GM18508 (cell line): ENCODE measurements at regions not wholly inside any gene's neighbourhood (a gene's known extent, or its start where the extent isn't known, plus 50 kb on each side); places are given as distances from the start of the nearest gene placed in this dataset.

Experiments used
- ATAC-seq: cut with Tn5 transposase; IDR thresholded peaks from one replicate; pipeline ENCODE4 v1.9.1; 2021; ENCODE audit warnings: moderate number of reproducible peaks; ENCODE audit not compliant: insufficient read depth, unreplicated experiment

DNA sequence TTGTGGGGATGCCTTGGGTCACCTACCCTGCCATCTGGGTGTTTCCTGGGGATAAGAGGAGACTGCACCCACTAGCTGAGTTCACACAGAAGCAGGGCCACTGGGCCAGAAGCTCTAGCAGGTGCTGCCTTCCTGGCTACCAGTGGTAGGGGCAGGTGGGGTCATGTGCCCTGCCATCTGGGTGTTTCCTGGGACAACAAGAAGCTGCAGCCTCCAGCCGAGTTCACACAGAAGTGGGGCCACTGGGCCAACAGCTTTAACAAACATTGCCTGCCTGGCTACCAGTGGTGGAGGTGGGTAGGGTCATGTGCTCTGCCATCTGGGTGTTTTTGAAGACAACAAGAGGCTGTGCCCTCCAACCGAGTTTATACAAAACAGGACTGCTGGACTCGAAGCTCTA, 282.2 kb upstream of the SYT4 start:
- no peak for ATAC-seq

DNA sequence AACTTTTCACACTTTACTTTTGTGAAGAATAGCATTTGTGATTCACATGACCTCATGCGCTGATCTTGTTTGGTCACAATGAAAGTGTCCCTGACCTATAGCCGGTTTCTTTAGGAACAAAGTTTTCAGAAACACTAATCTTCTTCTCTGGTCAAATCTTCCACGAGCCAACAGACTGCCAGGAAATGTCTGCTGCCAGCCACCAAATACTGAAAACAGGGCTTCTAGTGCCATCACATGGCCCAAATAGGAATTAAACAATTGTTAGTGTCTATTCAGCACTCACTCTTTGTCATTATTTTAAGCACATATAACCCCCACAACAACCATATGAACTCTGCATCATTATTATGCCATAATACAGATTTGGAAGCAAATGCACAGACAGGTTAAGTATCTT, 286.5 kb upstream of the SYT4 start:
- no peak for ATAC-seq

DNA sequence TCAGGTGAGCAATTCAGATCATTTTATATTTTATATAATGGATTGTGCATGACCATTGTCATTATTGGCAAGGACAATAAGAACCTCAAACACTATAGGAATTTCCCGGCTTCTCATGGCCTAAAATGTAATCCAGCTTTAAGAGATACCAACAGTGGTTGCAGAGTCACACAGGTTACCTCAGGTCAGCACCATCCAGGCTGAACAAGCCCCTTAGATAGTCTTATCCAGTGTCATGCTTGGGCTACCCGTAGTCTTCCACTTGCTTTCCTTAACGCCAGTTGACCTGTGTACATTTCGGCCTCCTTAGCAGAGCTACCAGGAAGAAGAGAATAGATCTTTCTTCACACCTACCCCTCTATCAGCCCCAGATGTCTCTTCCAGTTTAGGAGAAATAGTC, 293.3 kb upstream of the SYT4 start:
- no peak for ATAC-seq

DNA sequence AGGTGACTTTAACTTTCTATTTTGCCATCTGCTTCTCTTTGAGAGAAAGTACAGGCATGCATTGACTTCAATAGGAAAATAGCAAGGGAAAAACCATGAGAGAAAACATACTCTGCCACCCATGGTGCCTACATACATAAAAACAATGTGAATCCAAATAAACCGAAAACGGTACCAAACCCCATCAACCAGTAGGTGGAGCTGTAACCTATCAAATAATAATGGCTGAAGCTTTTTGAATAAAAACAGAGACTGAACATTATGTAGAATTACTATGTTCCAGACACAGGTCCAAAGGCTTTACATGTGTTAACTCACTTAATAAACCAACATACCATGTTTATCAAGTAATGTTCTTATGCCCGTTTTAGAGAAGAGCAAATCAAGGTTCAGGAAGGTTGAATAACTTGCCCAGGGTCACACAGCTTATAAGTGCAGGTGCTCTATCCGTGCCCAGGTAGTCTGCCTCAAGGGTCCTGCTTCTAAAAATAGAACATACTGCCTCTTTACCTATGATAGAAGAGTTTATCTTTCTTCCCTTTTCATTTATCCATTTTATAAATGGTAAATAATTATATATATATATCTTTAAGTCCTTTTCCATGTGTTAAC, 293.9 kb upstream of the SYT4 start:
- ATAC-seq, result peak; percentile 73

DNA sequence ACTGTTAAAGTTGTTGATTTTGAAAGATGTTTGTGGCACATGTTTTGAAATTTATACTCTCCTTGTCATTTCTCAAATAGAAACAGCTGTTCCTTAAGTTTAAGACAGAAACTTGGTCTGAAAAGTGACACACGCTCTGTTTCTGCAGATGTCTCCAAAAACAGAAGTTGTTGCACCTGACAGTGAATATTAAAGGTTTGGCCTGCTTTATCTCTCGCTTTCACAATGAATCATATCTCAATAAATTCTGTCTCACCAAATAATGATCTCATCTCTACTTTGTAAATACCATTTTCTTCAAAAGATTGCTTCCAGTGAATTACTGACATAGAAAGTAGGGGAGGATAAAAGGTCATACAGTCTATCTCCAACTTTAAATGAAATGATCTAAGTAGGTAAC, 294.9 kb upstream of the SYT4 start:
- peak; percentile 45 for ATAC-seq

DNA sequence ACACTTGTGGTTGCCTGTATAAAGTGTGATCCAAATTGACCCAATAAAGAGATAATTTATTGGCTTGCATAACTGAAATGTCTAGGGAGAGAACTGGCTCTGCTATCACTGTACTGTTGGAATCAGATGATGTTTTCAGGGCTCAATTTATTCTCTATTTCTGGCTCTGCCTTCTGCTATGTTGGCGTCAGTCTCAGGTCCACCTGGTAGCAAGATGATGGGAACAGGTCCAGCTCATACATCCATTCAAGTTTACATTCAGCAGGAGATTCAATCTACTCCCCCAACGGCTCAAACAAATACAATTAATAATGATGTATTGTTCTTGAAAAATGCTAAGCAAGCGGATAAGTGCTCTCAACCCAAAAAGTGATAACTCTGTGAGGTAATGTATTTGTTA, 297.7 kb upstream of the SYT4 start:
- ATAC-seq, result no peak

DNA sequence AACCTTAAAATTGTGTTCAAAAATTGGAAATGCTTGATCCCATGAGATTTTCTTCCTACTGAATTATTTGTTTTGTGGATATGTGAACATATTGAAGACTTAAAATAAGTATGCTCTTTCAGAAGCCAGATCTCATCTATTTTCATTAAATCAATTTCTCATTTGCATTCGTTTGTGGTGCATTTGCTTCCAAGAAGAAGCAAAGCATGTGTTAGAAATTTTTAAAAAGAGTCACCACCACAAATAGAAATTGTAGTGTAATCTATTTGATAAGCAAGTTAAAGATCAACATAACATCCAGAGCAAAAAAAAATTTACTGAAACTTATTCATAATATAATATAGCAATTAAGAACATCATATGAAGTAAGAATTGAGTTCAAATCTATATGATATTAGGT, 300.9 kb upstream of the SYT4 start:
- ATAC-seq, result no peak

DNA sequence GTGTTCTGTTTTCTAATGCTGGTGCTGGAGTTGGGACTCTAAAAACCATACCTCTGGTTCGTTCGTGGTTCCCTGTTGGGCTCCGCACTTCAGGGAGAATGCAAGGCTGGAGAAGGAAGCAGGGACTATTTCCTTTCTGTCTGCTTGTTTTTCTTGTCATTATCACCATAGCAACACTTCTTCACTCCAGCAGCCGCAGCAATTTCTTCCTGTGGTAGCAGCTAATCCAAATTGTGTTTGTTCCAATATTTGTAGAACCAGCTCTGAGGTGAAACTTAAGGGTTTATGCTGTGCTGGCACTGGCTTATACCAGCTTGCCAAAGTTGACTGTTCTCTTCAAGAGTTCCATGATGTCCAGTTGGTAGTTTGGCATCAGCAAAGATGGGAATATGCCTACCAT, 301.4 kb upstream of the SYT4 start:
- ATAC-seq, result no peak

DNA sequence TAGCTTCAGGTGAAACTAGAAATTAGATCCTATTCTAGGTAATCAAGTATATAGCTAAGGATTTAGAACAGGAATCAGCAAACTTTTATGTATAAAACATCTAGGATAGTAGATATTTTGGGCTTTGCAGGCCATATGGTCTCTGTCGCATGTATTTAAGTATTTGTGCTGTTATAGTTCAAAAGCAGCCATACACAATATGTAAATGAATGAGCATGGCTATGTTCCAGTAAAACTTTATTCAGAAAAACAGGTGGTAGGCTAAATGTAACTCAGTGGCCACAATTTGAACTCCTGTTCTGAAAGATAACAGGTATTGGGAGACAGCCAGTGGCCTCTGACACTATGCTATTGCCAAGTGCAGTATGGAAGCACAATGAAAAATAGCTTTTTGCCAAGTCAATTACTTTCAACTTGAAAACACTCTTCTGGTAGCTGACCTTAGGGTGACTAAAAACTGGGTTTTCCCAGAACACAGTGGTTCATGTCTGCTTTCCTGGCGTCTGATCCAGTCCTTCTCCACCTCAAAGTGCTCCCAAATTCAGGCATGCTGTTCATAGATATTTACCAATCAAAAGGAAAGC, 304.7 kb upstream of the SYT4 start:
- ATAC-seq, result no peak

DNA sequence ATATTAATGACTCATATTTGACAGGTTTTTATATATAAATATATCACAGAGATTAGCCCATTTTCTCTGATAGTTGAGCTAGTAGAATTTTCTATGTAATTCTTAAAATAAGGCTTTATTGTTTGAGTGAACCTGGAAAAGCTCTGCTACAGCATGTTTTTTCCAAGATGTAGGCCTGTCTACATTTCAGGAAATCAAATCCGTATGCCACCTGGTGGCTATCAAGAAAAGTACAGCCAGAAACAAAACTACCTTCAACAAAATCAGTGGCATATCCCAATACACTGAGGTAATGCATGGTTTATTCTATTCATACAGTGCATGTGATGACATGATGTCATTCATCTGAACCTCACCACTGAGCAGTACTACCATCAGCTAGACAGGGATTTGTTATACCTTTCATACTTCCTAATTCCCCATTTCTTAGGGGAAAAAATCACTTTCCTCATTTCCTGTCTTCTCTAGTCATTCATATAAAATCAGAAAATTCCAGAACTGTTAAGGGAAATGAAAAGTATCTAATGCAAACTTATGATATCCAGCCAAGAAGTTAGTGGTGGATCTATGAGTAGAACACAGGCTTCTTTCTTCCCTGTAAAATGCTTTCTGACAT, 310.4 kb upstream of the SYT4 start:
- ATAC-seq, result peak; percentile 77

DNA sequence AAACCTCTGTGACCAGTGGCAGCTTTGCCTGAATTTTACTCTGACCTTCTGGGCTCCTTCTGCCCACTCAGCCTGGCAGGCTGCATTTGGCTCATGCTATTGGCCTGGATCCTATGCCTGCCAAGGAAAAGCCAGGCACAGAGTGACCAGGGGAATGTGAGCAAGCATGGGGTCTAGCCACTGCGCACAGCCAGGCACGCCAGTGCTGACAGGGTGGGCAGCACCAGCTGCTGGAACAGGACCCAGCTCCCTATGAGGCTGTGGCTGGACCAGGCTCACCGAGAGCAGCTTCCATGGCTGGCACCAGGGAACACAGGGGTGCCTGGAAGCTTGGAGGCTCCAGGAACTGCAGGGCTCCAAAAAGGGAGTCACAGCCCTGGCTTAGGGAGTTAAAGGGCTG, 311.5 kb upstream of the SYT4 start:
- no peak for ATAC-seq

DNA sequence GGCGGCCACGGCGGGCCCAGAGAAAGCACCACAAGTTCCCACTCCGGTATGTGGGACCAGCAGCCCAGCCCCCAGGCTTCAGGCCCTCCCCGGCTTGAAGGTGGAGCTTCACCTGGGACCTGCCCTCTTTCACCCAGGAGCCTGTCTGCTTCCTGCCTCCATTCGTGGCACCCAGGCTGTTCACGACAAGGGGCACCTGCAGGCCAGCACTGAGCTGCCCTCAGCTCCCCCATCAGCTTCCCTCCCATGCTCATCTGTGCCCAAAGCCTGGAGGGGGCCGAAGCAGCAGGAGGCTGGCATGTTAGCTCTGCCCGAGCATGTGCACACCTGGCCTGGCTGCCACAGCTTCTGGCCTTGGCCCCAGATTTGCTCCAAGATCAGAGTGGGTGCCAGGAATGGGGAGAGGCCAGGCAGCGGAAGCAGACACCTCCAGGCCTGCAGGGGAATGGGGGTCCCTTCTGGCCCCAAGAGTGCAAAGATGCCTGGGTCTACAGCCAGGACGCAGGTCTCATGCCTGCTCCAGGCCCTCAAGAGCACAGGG, 312.4 kb upstream of the SYT4 start:
- no peak for ATAC-seq

DNA sequence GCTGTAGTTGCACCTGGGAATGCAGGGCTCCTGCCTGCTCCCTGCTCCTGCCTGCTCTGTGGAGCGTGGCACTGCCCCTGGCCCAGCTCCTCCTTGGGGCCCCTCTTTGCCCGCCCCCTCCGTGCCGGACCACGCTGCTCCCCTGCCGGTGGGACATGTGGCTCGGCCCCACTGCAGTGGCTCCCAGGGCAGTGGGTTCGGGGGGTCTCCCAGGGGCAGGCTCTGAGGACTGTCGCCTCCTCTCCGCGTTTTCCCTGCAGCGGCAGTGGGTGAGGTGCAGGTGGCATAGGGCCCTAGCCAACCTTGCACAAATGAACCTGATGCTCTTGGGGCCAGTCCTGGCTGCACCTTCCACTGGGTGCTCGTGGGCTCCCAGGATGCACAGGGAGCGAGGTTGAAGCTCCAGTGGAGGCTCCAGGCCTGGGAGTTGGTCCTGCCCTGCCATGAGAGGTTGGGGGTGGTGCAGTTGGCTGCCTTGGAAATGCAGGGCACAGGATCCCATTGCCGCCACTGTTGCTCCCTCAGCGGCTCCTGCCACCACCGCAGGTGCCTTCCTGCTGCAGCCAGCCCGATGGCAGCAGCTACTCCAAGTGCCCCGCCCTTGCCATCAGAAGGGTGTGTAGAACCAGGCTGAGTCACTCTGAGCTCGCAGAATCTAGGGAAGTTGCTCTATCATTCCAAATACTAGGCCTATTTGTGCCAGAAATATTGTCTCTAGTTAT, 313.1 kb upstream of the SYT4 start:
- no peak for ATAC-seq

DNA sequence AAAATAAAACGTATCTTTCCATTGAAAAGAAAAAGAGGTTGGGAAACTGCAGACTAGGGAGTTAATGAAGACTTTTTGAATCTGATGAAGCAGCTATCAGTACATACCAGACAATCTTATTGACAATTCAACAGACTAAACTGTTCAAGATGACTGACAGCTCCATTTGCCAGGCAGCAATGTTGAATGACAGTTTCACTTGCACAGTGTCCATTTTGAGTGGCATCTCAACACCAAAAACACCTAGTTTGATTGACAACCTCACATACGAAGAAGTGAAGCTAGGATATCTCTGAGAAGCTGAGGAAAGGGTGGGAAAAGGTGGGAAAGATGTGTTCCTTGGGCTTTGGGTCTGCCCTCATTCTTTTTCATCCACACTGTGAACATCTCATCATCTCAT, 315.0 kb upstream of the SYT4 start:
- ATAC-seq, result no peak

DNA sequence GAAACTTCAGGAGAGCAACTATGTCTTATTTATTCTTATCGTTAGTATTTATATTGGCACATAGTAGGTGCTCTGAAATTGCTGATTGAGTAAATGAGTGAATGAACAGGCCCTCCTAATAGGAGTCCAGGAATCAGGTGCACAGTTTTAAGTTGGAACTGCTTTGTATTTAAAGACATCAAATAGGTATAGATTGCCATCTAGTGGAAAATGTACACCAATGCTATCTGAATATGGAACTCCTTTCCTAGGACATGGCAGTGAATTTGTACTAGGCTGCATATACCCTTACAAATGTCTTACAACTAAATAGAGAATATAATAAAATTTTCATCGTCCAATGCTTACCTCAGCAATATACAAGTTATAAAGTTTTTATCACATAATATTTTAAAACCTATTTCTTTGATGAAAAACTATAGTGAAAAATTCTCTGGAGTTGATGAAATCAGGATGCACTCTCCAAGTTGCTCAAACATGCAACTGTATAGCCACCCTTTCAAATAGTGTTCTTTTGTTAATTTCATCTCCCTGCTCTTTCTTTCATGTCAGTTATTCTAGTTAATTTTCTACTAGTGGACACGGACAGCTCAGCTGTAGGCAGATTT, 318.9 kb upstream of the SYT4 start:
- peak; percentile 75 for ATAC-seq

DNA sequence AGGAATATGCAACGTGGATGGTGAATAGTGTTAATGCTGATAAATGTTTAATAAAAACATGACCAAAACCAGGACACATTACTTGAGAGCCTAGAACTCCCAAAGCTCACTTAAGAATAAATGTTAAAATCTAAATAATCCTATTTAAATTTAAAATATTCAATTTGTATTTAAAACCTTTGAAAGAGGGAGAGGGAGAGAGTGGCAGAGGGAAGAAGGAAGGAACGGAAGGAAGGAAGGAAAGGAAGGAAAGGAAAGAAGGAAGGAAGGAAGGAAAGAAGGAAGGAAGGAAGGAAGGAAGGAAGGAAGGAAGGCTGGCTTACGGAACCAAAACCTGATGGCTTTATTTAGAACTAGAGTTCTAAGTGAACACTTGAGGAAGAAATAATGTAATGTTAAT, 324.1 kb upstream of the SYT4 start:
- ATAC-seq, result no peak

DNA sequence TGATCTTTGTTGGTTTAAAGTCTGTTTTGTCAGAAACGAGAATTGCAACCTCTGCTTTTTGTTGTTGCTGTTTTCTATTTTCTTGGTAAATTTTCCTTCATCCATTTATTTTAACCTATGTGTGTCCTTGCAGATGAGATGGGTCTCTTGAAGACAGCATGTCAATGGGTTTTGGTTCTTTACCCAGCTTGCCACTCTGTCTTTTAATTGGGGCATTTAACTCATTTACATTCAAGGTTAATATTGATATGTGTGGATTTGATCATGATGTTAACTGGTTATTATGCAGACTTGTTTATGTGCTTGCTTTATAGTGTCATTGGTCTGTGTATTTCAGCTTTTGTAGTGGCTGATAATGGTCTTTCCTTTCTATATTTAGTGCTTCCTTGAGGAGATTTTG, 327.9 kb upstream of the SYT4 start:
- no peak for ATAC-seq

DNA sequence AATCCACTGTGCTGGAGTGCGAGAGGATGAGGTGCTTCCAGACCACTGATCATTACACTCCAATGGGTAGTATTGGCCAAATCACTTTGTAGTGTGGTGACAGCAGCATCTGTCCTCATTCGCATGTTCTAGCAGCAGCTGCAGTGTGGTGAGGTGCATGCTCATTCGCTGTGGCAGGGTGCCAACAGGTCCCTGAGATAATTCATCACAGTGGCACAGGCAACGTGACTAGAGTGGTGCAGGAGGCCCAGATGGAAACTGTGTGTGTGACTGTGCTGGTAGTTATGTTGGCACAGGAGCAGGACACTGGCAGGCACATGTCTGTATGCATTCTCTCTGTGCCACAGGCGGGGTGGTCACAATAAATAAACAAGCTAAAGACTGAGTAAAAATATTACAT, 329.5 kb upstream of the SYT4 start:
- ATAC-seq, result no peak

DNA sequence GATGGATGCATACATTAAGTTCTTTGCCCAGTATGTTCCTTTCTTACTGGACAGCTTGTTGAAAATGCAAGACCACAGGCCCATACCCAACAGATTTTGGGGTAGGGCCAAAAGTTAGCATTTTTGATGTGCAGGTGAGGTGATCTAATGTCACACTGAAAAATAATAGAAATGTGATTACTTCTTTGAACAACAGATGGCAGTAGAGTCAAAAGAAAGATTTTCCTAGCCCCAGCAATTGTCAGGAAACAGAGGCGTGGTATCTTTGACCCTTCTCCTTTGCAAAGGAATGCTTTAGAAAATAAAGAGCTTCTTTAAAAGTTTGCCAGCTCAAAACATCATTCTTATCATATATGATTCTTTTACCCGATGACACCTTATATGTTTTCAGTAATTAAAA, 343.6 kb upstream of the SYT4 start:
- ATAC-seq, result no peak

DNA sequence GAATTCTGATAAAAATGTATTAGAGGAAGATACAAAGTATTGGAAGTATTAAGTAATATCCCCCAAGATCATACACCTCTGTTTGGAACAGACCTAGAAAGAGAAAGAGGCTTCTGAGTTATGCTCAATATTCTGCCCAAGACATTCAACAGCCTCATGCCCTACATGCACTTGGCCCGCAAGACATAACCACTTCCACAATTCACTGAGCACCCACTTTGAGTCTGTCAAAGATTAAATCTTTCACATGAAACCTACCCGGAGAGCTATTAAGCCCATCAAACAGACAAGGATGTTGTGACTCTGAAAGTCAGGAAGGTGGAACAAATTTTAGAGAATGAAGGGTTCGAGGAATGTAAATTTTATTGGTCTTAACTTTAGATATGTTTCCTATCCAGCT, 344.7 kb upstream of the SYT4 start:
- ATAC-seq, result no peak

DNA sequence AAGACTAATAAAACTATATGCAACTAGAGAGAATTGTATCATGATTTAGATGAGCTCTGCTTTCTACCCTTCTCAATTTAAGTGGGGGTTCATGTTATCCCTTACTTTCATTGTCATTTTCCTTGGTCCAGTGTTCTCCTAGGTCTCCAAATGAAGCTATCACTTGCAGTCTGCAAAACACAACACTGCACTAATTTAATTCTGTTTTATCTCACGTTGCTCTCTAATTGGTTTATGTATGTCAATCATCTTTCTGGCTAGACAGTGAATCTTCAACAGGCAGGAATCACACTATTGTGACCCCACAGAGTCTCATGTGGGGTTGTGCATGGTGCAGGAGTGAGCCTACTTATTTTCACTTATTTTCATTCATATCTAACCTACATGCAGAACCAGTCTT, 348.3 kb upstream of the SYT4 start:
- ATAC-seq, result no peak
